Activated B cell treated with CpG ODN at 0.5 μM for 24 hours (primary cell): ENCODE measurements at regions not wholly inside any gene's neighbourhood (a gene's known extent, or its start where the extent isn't known, plus 50 kb on each side); places are given as distances from the start of the nearest gene placed in this dataset.

Experiments used
- ATAC-seq: fragments of 200-7000 bp; cut with Tn5 transposase; one replicate; pipeline ENCODE4 v1.10.0; 2021; ENCODE audit warnings: low read depth, mild to moderate bottlenecking, moderate library complexity
- CTCF ChIA-PET: fragments of 350-600 bp; sonication (Branson Sonifier 250); formaldehyde crosslinking; loops from one replicate; lab custom pipeline; 2021; ENCODE audit warnings: antibody characterized with exemption; lab: Charles Lee
- POLR2A ChIA-PET: fragments of 350-600 bp; sonication (Branson Sonifier 250); formaldehyde crosslinking; loops from one replicate; lab custom pipeline; 2021; ENCODE audit warnings: antibody characterized with exemption; lab: Charles Lee
- DNase-seq: peaks from one replicate; pipeline ENCODE4 v3.0.0; 2022
- H3K27ac Mint-ChIP-seq: one replicate; pipeline ENCODE4 v1.8.0; 2020; ENCODE audit warnings: mixed read lengths
- H3K27me3 Mint-ChIP-seq: one replicate; pipeline ENCODE4 v1.8.0; 2021; ENCODE audit warnings: mixed read lengths
- H3K36me3 Mint-ChIP-seq: one replicate; pipeline ENCODE4 v1.8.0; 2021; ENCODE audit warnings: low read depth, mixed read lengths
- H3K4me1 Mint-ChIP-seq: one replicate; pipeline ENCODE4 v1.8.0; 2021; ENCODE audit warnings: mixed read lengths
- H3K4me3 Mint-ChIP-seq: one replicate; pipeline ENCODE4 v1.8.0; 2020; ENCODE audit warnings: mild to moderate bottlenecking, mixed read lengths
- H3K9me3 Mint-ChIP-seq: one replicate; pipeline ENCODE4 v1.8.0; 2020; ENCODE audit warnings: mixed read lengths
- intact Hi-C: fragments of 100-400 bp; cut with micrococcal nuclease; formaldehyde crosslinking; loops from one replicate; pipeline ENCODE4 v1.15.1; 2024
- TF ChIP-seq, protein P1 (sequence below): fragments of 200-600 bp; IDR thresholded peaks from one replicate; pipeline ENCODE4 v1.8.0; 2022; ENCODE audit warnings: antibody characterized with exemption, mild to moderate bottlenecking

- ChIA-PET CTCF (no interaction called here), POLR2A (no interaction called here)
- no peaks in the 10 kb centered on the region for H3K4me1 Mint-ChIP-seq
- ATAC-seq = no peak
- no peak overlapping the region for H3K4me3 Mint-ChIP-seq
- intact Hi-C loops = no loop called here
- no peak for DNase-seq
- no peaks in the 10 kb centered on the region for H3K27me3 Mint-ChIP-seq
- H3K27ac Mint-ChIP-seq = no peak overlapping the region
- no peaks in the 10 kb centered on the region for H3K36me3 Mint-ChIP-seq
- TF ChIP-seq, protein P1, sequence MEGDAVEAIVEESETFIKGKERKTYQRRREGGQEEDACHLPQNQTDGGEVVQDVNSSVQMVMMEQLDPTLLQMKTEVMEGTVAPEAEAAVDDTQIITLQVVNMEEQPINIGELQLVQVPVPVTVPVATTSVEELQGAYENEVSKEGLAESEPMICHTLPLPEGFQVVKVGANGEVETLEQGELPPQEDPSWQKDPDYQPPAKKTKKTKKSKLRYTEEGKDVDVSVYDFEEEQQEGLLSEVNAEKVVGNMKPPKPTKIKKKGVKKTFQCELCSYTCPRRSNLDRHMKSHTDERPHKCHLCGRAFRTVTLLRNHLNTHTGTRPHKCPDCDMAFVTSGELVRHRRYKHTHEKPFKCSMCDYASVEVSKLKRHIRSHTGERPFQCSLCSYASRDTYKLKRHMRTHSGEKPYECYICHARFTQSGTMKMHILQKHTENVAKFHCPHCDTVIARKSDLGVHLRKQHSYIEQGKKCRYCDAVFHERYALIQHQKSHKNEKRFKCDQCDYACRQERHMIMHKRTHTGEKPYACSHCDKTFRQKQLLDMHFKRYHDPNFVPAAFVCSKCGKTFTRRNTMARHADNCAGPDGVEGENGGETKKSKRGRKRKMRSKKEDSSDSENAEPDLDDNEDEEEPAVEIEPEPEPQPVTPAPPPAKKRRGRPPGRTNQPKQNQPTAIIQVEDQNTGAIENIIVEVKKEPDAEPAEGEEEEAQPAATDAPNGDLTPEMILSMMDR = no peak
- no peaks in the 10 kb centered on the region for H3K9me3 Mint-ChIP-seq
Observed at GRCh38 chr2:160583146-160583535, 89.5 kb upstream of the RBMS1 start.

DNA sequence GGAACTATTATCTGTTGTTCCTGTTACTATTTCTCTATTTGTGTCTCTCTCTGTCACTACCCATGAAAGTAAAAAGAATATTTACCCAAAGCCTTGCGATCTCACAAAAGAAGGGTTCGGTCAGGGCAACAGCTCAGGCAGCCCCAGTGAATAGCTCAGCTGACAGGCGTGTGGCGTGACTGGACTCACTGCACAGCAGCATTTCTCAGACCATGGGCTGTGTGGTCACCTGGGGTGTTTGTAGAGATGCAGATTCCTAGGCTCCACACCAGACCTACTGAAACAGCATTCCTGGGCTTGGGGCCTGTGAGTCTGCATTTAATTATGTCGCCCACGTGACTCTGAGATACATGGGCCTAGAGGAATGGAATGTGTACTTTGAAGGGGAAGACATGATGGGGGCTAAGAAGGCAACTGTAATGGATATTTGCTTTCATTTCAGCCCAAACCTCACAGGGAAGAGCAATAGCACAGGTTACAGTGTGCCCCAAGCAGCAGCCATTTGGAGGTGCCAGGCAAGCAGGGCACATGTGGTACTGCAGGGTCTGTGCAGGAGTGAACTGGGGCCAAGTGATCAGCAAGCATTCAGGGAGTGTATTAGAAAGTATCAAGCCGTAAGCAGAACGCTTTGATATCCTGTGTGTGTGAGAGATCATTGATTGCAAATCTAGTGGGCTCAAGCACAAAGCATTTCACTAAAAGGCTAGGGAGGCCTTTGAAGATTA, 90.4 kb upstream of the RBMS1 start:
- DNase-seq (no peak), ATAC-seq (no peak)
- TF ChIP-seq, protein P1 = no peak
- intact Hi-C loops = no loop called here
- Mint-ChIP-seq H3K27ac (no peak overlapping the region), H3K4me3 (no peak overlapping the region), H3K4me1 (no peaks in the 10 kb centered on the region), H3K9me3 (no peaks in the 10 kb centered on the region), H3K27me3 (no peaks in the 10 kb centered on the region), H3K36me3 (no peaks in the 10 kb centered on the region)
- CTCF ChIA-PET = no interaction called here
- POLR2A ChIA-PET = no interaction called here

DNA sequence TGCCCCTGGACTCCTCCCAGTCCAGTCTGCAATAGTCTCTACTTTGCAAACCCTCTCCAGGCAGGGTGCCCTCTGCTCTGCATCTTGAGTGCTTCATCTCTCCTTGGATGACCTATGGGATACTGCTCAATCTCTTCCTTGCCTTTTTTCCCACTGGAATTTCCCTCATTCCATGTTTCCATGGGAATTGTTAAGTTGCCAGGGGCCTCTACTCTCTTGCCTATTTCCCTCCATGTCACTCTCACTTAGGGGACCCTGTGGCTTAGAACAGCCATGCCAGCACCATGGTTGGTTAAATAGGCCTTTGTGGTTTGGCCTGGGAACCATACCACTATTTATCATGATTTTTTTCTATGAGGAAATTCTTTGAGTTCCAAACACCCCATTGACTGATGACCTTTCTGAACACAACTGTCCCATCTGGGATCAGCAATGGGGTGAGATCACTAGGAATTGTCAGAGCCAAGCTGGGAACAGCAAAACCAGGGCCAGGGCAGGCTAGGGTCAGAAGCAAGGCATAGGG, 91.4 kb upstream of the RBMS1 start:
- Mint-ChIP-seq H3K36me3 (no peaks in the 10 kb centered on the region), H3K4me3 (no peak overlapping the region), H3K27ac (no peak overlapping the region), H3K27me3 (no peaks in the 10 kb centered on the region), H3K9me3 (no peaks in the 10 kb centered on the region), H3K4me1 (no peaks in the 10 kb centered on the region)
- DNase-seq = no peak
- ChIA-PET CTCF (no interaction called here), POLR2A (no interaction called here)
- intact Hi-C loops = no loop called here
- TF ChIP-seq, protein P1 = no peak
- no peak for ATAC-seq

DNA sequence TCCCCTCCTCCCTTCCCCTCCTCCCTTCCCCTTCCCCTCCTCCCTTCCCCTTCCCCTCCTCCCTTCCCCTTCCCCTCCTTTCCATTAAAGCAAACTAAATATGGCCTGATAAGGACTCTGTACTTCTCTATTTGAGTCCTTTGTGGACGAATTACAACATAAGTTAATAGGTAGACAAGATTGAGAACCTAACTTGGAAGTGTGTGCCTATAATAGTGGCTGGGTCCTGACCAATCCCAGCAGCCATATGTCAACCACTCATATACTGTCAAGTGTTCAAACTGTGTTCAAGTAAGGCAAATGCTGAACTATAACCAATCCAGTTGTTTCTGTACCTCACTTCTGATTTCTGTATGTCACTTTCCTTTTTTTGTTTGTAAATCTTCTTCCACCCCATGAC, 97.1 kb upstream of the RBMS1 start:
- no peaks in the 10 kb centered on the region for H3K36me3 Mint-ChIP-seq
- ATAC-seq (no peak), DNase-seq (no peak)
- H3K27me3 Mint-ChIP-seq = peaks cover 5% of the 10 kb centered on the region
- no peak overlapping the region for H3K27ac Mint-ChIP-seq
- ChIA-PET CTCF (no interaction called here), POLR2A (no interaction called here)
- intact Hi-C loops = no loop called here
- peaks cover 2% of the 10 kb centered on the region for H3K9me3 Mint-ChIP-seq
- no peaks in the 10 kb centered on the region for H3K4me1 Mint-ChIP-seq
- H3K4me3 Mint-ChIP-seq = no peak overlapping the region
- TF ChIP-seq, protein P1 = no peak

DNA sequence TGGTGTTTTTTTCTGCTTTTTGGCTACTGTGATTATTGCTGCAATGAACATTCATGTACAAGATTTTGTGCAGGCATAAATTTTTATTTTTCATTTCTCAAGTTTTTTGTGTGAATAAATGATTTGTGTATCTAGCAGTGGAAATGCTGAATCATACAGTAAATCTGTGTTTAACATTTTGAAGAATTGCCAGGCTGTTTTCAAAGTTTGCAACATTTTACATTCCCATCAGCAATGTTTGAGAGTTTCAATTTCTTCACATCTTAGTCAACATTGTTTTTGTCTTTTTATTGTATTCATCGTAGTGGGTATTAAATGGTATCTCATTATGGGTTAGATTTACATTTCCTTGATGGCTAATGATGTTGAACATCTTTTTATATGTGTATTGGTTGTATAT, 98.8 kb upstream of the RBMS1 start:
- H3K27ac Mint-ChIP-seq = no peak overlapping the region
- CTCF ChIA-PET = no interaction called here
- TF ChIP-seq, protein P1 = no peak

More for the DNA sequence above, 98.8 kb upstream of the RBMS1 start:
- Mint-ChIP-seq H3K27me3 (peaks cover 10% of the 10 kb centered on the region), H3K36me3 (no peaks in the 10 kb centered on the region), H3K4me3 (no peak overlapping the region), H3K4me1 (no peaks in the 10 kb centered on the region), H3K9me3 (peaks cover 2% of the 10 kb centered on the region)
- POLR2A ChIA-PET = no interaction called here
- intact Hi-C loops = no loop called here
- ATAC-seq = no peak
- no peak for DNase-seq
